CD4-positive, alpha-beta T cell (primary cell): ENCODE measurements at regions not wholly inside any gene's neighbourhood (a gene's known extent, or its start where the extent isn't known, plus 50 kb on each side); places are given as distances from the start of the nearest gene placed in this dataset.

Source experiments
- ATAC-seq: fragments of 200-7000 bp; cut with Tn5 transposase; one replicate; pipeline ENCODE4 v1.10.0; 2022; ENCODE audit warnings: mild to moderate bottlenecking; ENCODE audit not compliant: poor library complexity
- CTCF ChIA-PET: fragments of 350-600 bp; sonication (Branson Sonifier 250); formaldehyde crosslinking; loops from one replicate; lab custom pipeline; 2021; ENCODE audit warnings: antibody characterized with exemption, inconsistent platforms; lab: Charles Lee
- POLR2A ChIA-PET: fragments of 350-600 bp; sonication (Branson Sonifier 250); formaldehyde crosslinking; loops from one replicate; lab custom pipeline; 2021; ENCODE audit warnings: antibody characterized with exemption, inconsistent platforms; lab: Charles Lee
- DNase-seq, 14 experiments: peaks; one replicate each; pipeline ENCODE4 v3.0.0-alpha.2; 2013 to 2020; ENCODE audit warnings: mixed read lengths in 2 of 14
- H3K27ac ChIP-seq, 2 donors: one replicate each; pipeline versions ENCODE4 v1.5.1 to v1.7.0; 2013; ENCODE audit warnings: low read length in 2 of 2, low read depth in 1 of 2, mild to moderate bottlenecking in 1 of 2
- H3K27me3 ChIP-seq, 2 experiments: 1 replicate in 1 of 2; 2 replicates in 1 of 2; pipeline versions ENCODE4 v1.6.1 to v1.7.0; 2013; ENCODE audit warnings: low read length in 2 of 2, control low read depth in 1 of 2, mild to moderate bottlenecking in 1 of 2, moderate library complexity in 1 of 2; ENCODE audit not compliant: insufficient read depth in 2 of 2, control insufficient read depth in 1 of 2
- H3K36me3 ChIP-seq: one replicate; pipeline ENCODE4 v1.6.1; 2013; ENCODE audit warnings: low read length, control low read depth; ENCODE audit not compliant: insufficient read depth
- H3K4me1 ChIP-seq: one replicate; pipeline ENCODE4 v1.6.1; 2013; ENCODE audit warnings: low read length, control low read depth; ENCODE audit not compliant: insufficient read depth
- H3K4me3 ChIP-seq: one replicate; pipeline ENCODE4 v1.5.1; 2013; ENCODE audit warnings: mild to moderate bottlenecking, low read length, moderate library complexity
- H3K9me3 ChIP-seq, 2 experiments: 1 replicate in 1 of 2; 2 replicates in 1 of 2; pipeline versions ENCODE4 v1.6.1 to v1.7.0; 2013; ENCODE audit warnings: low read length in 2 of 2, mild to moderate bottlenecking in 2 of 2, control low read depth in 1 of 2, moderate library complexity in 1 of 2; ENCODE audit not compliant: control insufficient read depth in 1 of 2, insufficient read depth in 1 of 2
- H3K27ac Mint-ChIP-seq: one replicate; pipeline ENCODE4 v1.8.0; 2020; ENCODE audit warnings: mixed read lengths
- H3K27me3 Mint-ChIP-seq: one replicate; pipeline ENCODE4 v1.8.0; 2021; ENCODE audit warnings: mixed read lengths
- H3K36me3 Mint-ChIP-seq: one replicate; pipeline ENCODE4 v1.8.0; 2021; ENCODE audit warnings: low read depth, mixed read lengths
- H3K4me1 Mint-ChIP-seq: one replicate; pipeline ENCODE4 v1.8.0; 2021; ENCODE audit warnings: low read depth, mixed read lengths
- H3K4me3 Mint-ChIP-seq: one replicate; pipeline ENCODE4 v1.8.0; 2020; ENCODE audit warnings: mild to moderate bottlenecking, mixed read lengths
- H3K9me3 Mint-ChIP-seq: one replicate; pipeline ENCODE4 v1.8.0; 2020; ENCODE audit warnings: mixed read lengths
- intact Hi-C, 2 experiments: fragments of 100-400 bp; cut with DNase I in 1 of 2; cut with micrococcal nuclease in 1 of 2; formaldehyde crosslinking; loops; one replicate each; pipeline versions ENCODE4 v1.15.1 to v1.9.0; 2023 to 2025; cut with DNase I, micrococcal nuclease
- TF ChIP-seq, protein P1 (sequence below): fragments of 200-600 bp; IDR thresholded peaks from one replicate; pipeline ENCODE4 v1.8.0; 2022; ENCODE audit warnings: antibody characterized with exemption, mild to moderate bottlenecking

DNA sequence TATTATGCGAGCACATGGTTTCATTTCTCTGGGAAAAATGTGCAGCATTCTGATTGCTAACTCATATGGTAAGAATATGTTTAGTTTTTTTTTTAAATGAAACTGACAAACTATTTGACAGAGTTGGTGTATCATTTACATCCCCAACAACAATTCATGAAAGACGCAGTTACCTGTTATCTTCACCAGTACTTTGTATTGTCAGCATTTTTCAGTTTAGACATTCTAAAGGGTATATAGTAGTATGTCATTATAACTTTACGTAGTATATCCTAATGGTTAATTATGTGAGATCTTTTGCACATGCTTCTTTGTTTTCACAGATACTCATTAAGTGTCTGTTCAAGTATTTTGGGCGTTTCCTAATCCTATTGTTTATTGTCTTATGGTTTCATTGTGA lies 891.1 kb upstream of the AGA start:
- Histone ChIP-seq H3K4me1 (no peaks in the 10 kb centered on the region), H3K4me3 (no peak overlapping the region), H3K36me3 (no peaks in the 10 kb centered on the region), H3K27me3 (no peaks in the 10 kb centered on the region), H3K9me3 (no peaks in the 10 kb centered on the region), H3K27ac (no peak overlapping the region)
- ATAC-seq = no peak
- intact Hi-C loops = no loop called here
- ChIA-PET CTCF (no interaction called here), POLR2A (no interaction called here)
- Mint-ChIP-seq H3K36me3 (no peaks in the 10 kb centered on the region), H3K4me3 (no peak overlapping the region), H3K4me1 (no peaks in the 10 kb centered on the region), H3K27ac (no peak overlapping the region), H3K9me3 (peaks cover 16% of the 10 kb centered on the region), H3K27me3 (no peaks in the 10 kb centered on the region)
- TF ChIP-seq, protein P1, sequence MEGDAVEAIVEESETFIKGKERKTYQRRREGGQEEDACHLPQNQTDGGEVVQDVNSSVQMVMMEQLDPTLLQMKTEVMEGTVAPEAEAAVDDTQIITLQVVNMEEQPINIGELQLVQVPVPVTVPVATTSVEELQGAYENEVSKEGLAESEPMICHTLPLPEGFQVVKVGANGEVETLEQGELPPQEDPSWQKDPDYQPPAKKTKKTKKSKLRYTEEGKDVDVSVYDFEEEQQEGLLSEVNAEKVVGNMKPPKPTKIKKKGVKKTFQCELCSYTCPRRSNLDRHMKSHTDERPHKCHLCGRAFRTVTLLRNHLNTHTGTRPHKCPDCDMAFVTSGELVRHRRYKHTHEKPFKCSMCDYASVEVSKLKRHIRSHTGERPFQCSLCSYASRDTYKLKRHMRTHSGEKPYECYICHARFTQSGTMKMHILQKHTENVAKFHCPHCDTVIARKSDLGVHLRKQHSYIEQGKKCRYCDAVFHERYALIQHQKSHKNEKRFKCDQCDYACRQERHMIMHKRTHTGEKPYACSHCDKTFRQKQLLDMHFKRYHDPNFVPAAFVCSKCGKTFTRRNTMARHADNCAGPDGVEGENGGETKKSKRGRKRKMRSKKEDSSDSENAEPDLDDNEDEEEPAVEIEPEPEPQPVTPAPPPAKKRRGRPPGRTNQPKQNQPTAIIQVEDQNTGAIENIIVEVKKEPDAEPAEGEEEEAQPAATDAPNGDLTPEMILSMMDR = no peak
- DNase-seq = no peak

DNA sequence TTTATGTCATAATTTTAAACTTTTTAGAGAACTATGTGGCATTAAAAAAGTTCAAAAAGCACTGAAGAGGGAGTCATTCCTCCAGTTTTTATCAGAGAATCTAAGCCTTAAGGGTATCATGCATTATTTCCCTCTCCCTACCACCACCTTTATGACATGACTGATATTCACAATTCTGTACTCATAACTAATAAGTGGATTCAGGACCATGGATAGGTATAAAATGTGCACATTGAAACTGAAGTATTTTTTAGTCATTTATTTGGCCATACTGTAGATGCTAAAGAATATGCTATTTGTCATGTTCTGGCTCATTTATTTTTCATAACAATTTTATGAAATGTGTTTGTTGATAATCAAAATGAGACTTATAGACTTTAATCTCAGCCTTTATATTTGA lies 897.5 kb upstream of the AGA start:
- POLR2A ChIA-PET = no interaction called here
- H3K9me3 Mint-ChIP-seq = peaks cover 11% of the 10 kb centered on the region
- TF ChIP-seq, protein P1 = no peak
- H3K4me1 ChIP-seq = no peaks in the 10 kb centered on the region
- H3K4me1 Mint-ChIP-seq = no peaks in the 10 kb centered on the region
- H3K4me3 Mint-ChIP-seq = no peak overlapping the region
- no peaks in the 10 kb centered on the region for H3K27me3 Mint-ChIP-seq
- H3K36me3 ChIP-seq = no peaks in the 10 kb centered on the region
- H3K36me3 Mint-ChIP-seq = no peaks in the 10 kb centered on the region
- ATAC-seq (no peak), DNase-seq (no peak)
- H3K27ac Mint-ChIP-seq = no peak overlapping the region
- no peak overlapping the region for H3K27ac ChIP-seq
- peaks cover 0 to 3% of the 10 kb centered on the region in 2 experiments for H3K9me3 ChIP-seq
- CTCF ChIA-PET = no interaction called here
- H3K27me3 ChIP-seq = no peaks in the 10 kb centered on the region
- intact Hi-C loops = no loop called here
- H3K4me3 ChIP-seq = no peak overlapping the region

DNA sequence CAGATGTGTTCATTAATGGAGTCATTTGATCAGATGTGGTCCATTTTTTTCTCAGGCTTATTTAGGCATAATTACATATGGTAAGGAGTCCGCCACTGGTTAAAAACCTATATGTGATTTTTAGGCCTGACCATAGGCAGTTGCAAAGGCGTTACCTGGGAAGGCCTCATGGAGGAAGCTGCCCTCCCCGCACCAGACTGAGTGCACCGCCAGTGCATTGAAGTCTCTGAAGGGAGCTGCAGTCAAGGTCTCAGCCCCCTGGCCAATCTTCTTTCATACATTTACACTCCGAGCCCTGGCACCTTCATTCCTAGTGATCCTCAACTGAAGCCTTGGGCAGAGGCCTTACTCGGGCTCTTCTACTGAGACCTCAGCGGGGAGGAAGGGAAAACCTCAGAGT lies 898.2 kb upstream of the AGA start:
- intact Hi-C loops = no loop called here
- ChIA-PET POLR2A (no interaction called here), CTCF (no interaction called here)
- H3K36me3 ChIP-seq = no peaks in the 10 kb centered on the region
- no peak overlapping the region for H3K4me3 ChIP-seq
- no peaks in the 10 kb centered on the region for H3K4me1 Mint-ChIP-seq
- DNase-seq (peak in 1 of 14 experiments; percentile 3), ATAC-seq (no peak)
- H3K27ac ChIP-seq = no peak overlapping the region
- no peak overlapping the region for H3K27ac Mint-ChIP-seq
- no peaks in the 10 kb centered on the region for H3K36me3 Mint-ChIP-seq
- peaks cover 0 to 3% of the 10 kb centered on the region in 2 experiments for H3K9me3 ChIP-seq
- H3K27me3 Mint-ChIP-seq = no peaks in the 10 kb centered on the region
- no peak overlapping the region for H3K4me3 Mint-ChIP-seq
- TF ChIP-seq, protein P1 = no peak
- no peaks in the 10 kb centered on the region for H3K27me3 ChIP-seq
- H3K9me3 Mint-ChIP-seq = peaks cover 11% of the 10 kb centered on the region
- H3K4me1 ChIP-seq = no peaks in the 10 kb centered on the region
